Stimulated activated CD8-positive, alpha-beta memory T cell treated with anti-CD3 and anti-CD28 coated beads, Interleukin-15, amount 100 ng/mL, for 1 hour (primary cell): ENCODE measurements at regions not wholly inside any gene's neighbourhood (a gene's known extent, or its start where the extent isn't known, plus 50 kb on each side); places are given as distances from the start of the nearest gene placed in this dataset.
A peak's percentile ranks its signal among the peaks of the same experiment; 100 is the strongest.

Source experiments
- DNase-seq: peaks from one replicate; pipeline ENCODE4 v3.0.0-alpha.2; 2020; ENCODE audit warnings: low read depth

DNA sequence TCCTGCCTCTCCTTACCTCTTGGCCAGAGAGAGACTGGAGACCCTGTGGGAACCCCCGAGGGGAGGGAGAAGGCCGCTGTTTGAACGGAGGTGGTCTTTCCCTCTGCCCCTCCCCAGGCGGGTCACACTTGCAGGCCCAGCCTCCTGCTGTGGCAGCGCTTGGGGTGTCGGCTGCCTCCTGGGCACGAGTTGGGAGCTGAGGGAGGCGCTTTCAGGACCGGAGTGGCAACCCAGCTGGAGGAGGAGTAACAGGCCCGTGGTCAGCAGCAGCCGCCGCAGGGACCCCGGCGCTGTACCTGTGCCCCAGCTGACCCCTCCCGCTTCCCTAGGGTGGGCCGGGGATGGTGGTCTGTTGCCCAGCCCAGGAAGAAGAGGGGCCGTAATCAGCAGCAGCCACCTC is 278.3 kb downstream of the SEC14L1 start:
- no peak for DNase-seq

- no peak for DNase-seq
Observed at GRCh38 chr17:77419547-77420094, 278.9 kb downstream of the SEC14L1 start.

DNA sequence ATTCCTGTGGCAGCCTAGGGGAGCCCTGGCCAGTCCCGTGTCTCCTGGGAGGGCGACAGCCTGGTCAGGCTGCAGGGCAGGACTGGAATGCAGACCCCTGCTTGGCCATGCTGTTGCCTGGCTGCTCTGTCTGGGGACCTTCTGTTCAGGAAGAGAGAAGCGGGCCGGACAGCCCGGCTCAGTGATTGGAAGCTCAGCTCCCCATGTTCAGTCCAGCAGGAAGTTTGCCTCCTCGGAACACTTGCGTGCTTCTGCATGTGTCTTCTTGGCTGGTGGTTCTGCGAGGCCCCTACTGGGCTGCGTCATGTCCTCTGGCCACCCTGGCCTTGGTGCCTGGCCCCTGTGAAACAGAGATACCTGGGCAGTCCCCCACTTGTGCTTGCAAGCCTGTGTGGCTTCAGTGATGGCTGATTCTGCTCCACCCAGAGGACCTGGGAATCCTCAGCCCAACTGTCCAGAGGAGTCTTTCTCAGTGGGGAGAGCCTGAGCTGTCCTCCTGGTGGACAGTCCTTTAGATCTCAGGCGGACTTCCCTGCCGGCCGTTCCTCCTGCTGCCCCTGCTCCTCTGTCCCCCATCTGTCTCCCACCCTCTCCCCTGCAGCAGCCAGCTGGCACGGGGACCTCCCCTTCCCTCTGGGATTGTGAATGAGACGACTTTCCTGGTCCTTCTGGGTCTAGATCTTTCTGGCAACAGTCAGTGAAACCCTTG is 279.5 kb downstream of the SEC14L1 start:
- no peak for DNase-seq

DNA sequence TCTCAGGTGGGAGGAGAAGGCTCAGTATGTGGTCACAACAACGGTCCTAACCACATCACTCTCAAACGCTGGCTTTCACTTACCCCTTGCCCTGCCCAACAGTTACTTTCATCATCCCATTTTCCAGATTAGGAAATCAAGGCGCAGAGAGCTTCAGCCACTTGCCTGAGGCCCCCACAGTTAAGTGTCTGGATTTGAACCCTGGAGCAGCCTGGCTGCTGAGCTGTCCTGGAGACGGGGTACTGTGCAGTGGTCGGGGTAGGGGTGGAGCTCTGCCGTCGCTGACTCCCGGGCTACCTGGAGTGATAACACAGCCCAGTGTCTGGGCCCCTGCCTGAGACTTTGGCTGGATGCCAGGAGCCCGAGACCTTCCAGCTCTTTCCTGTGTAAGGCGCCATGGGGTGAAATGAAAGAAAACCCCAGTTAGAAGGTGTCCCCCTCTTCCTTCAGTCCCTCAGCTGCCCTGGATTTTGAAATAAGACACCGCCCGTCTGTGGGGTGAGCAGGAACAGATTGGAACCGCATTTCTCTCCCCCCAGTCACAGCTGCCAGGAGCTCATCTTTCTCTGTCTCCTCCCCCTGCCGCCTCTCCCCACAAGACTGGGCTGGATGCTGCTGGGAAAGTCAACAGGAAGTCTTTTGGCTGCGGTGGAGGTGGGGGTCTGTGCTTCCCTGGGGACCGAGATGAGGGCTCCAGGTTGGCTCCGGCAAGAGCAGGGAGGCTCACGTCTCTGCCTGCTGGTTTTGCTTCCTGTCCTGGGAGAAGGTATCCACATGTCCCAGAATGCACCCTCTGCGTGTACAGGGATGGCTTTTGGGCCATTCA is 280.2 kb downstream of the SEC14L1 start:
- DNase-seq, result no peak

- DNase-seq, result no peak
Observed at GRCh38 chr17:77421630-77421972, 280.8 kb downstream of the SEC14L1 start.

DNA sequence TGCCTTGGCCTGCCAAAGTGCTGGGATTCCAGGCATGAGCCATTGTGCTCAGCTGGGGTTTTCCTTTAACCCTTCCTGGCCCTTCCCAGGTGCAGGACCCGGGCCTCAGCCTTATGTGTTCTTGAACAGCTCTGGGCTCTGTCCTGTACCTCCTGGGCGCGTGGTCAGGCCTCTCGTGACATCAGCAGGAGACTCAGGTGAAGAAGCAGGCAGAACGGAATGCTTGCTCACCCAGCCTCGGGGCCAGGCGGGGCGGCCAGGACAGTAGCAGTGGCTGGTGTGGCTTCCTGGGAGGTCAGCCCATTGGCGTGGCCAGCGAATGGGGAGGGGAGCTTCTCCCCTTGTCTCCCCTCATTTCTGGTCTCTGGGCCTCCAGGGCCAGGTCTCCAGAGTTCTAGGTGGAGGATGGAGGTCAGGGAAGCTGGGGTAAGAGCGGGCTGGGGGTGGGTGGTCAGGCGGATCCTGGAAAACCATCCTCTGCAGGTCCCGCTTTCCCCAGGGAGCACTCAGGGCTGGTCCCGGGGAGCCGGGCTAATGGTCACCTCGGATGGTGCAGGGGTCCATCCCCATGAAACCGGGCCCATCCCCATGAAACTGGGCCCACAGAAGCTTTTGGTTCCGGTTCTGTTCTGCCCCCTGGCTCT is 281.5 kb downstream of the SEC14L1 start:
- DNase-seq, result no peak

- DNase-seq, result no peak
Observed at GRCh38 chr17:77422748-77423113, 282.0 kb downstream of the SEC14L1 start.

- no peak for DNase-seq
Observed at GRCh38 chr17:77423589-77424451, 283.1 kb downstream of the SEC14L1 start.

GRCh38 chr17:77424585-77425344 is 284.0 kb downstream of the SEC14L1 start:
- no peak for DNase-seq

DNA sequence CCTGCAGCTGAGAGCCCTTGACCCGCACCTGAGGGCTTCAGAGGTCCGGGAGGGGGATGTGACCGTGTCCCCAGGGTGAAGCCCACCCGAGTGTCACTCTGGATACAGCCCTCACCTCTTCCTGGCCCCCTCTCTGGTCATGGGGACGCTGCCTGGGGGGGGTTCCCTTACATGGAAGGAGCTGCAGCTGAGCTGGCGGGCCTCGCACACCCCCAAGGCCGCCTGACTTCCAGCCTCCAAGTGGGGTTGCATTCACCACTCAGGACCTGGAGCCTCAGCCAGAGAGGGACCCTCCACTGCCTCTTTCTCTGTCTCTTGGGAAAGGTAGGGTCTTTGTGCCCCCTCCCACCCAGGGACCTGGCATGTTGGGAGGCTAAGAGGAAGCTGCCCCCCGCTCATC is 284.6 kb downstream of the SEC14L1 start:
- DNase-seq, result no peak

- DNase-seq, result no peak
Observed at GRCh38 chr17:77425791-77426641, 285.2 kb downstream of the SEC14L1 start.

DNA sequence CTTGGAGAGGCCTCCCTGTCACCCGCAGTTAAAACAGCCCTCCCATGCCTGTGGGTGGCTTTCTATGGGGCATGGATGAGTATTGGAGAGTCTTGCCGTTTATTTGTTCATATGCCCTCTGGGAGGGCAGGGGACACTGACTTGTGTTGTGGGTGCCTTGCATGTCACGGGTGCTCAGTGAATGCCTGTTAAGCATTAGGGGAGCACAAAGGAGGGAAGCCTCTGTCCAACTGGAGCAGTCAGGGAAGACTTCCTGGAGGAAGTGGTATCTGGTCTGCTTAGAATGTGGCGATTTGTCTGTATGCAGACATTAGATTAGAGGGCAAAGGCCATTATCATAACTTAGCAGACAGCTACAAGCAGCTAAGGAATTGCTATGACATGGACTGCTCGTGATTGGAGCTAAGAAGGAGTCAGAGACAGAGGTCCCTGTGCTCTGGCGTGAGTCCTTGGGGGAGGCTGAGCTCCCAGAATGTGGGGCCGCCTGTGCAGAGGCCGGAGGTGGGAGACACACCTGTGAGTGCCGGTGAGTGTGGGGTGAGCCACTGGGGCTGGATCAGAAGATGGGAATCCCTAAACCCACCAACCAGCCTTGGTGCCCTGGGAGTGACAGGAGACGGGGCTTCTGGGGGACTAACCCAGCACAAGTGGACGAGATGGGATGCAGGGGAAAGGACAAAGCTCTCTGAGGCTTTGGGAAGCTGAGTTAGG is 286.1 kb downstream of the SEC14L1 start:
- DNase-seq, result no peak

DNA sequence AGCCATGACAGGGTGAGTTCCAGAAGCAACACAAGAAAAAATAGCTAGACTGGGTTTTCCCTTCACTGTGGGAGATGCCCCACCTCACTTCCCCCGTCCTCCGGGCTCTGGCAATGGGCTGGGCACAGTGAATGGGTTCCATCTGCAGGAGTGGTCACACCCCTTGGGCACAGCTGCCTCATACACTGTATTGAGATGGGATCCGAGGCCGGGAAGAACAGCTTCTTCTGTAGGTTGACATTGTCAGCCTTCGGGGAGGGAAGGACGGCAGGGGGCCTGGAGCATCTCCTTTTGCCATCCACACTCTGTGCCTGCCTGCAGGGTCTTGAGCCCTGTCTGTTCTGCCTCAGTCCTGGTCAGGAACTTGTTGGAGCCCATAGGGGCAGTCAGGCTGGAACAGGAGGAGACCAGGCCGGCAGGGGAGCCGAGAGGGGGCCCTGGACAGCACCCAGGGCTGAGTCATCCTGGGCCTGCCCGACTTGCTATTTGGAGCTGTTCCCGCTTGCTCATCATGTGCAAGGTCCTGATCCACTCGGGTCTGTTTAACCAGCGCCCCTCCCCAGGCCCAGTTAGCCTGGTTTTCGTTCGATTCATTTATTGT is 286.7 kb downstream of the SEC14L1 start:
- no peak for DNase-seq

GRCh38 chr17:77428020-77428748 is 287.4 kb downstream of the SEC14L1 start:
- DNase-seq, result no peak

DNA sequence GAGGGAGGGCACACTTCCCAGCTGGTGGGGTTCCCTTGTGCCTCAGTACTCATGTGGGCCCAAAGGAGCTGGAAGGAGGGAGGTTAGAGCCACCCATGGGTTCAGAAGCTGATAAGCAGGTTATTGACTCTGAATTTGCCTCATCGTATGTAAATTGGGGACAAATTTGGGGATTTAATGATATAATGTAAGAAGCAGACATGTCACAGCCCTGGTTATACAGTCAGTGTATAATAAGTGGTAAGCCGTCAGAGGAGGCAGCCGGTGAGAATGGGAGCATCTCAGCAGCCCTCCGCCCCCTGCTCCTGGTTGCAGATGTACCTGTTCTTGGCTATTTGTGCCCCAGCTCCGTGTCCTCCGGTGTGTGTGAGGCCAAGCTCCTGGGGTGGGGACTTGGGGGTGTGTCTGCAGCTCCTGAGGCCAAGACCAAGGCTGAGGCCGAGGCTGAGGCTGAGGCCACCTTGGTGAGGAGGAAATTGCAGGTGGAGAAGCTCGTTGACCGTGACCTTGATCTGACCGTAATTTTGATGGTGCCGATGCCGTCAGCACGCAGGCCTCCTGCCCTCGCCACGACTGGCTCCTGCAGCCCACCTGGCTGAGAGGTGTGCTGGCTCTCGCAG is 288.1 kb downstream of the SEC14L1 start:
- no peak for DNase-seq

GRCh38 chr17:77429369-77429968 is 288.7 kb downstream of the SEC14L1 start:
- no peak for DNase-seq

- DNase-seq, result peak; percentile 84
Observed at GRCh38 chr17:77429969-77430752, 289.4 kb downstream of the SEC14L1 start.
